Right atrium auricular region (tissue), 2 donors: ENCODE measurements at regions not wholly inside any gene's neighbourhood (a gene's known extent, or its start where the extent isn't known, plus 50 kb on each side); places are given as distances from the start of the nearest gene placed in this dataset.

Experiments
- DNase-seq: peaks from one replicate; pipeline ENCODE4 v3.0.0-alpha.2; 2019; ENCODE audit warnings: low spot score
- H3K27ac ChIP-seq, 2 donors: fragments of 200-600 bp; sonication (generic); 1 replicate in 1 of 2; 2 replicates in 1 of 2; pipeline ENCODE4 v1.5.1; 2016 to 2019
- H3K27me3 ChIP-seq, 2 donors: fragments of 200-600 bp; sonication (generic); one replicate each; pipeline versions ENCODE4 v1.5.1 to v1.6.0; 2017 to 2019
- H3K36me3 ChIP-seq: fragments of 200-600 bp; sonication (generic); one replicate; pipeline ENCODE4 v1.5.1; 2016
- H3K4me1 ChIP-seq, 2 donors: fragments of 200-600 bp; sonication (generic); one replicate each; pipeline versions ENCODE4 v1.5.1 to v1.6.0; 2017 to 2019
- H3K4me3 ChIP-seq, 2 donors: fragments of 200-600 bp; sonication (generic); 1 replicate in 1 of 2; 2 replicates in 1 of 2; pipeline ENCODE4 v1.5.1; 2017 to 2019; ENCODE audit warnings: mild to moderate bottlenecking in 1 of 2, moderate library complexity in 1 of 2
- H3K9me3 ChIP-seq, 2 donors: fragments of 200-600 bp; sonication (generic); one replicate each; pipeline ENCODE4 v1.5.1; 2019
- CTCF ChIP-seq, 2 donors: fragments of 200-600 bp; sonication (generic); IDR thresholded peaks; one replicate each; pipeline ENCODE4 v1.5.1; 2019; ENCODE audit warnings: antibody characterized with exemption in 2 of 2

GRCh38 chr19:28971049-28971448 lies 241.9 kb downstream of the UQCRFS1 start:
- Histone ChIP-seq H3K36me3 (no peaks in the 10 kb centered on the region), H3K27me3 (no peaks in the 10 kb centered on the region), H3K27ac (no peak overlapping the region), H3K4me3 (no peak overlapping the region), H3K4me1 (peaks cover 0 to 18% of the 10 kb centered on the region in 2 donors), H3K9me3 (no peaks in the 10 kb centered on the region)
- no peak for DNase-seq
- TF ChIP-seq CTCF (IDR thresholded peaks at IDR 0.05) = no peak

GRCh38 chr19:28968721-28969120 lies 244.2 kb downstream of the UQCRFS1 start:
- Histone ChIP-seq H3K36me3 (no peaks in the 10 kb centered on the region), H3K9me3 (no peaks in the 10 kb centered on the region), H3K4me1 (peaks cover 0 to 18% of the 10 kb centered on the region in 2 donors), H3K27ac (no peak overlapping the region), H3K27me3 (no peaks in the 10 kb centered on the region), H3K4me3 (no peak overlapping the region)
- no peak for DNase-seq
- TF ChIP-seq CTCF (IDR thresholded peaks at IDR 0.05) = no peak

GRCh38 chr19:28966737-28967399 lies 246.1 kb downstream of the UQCRFS1 start:
- Histone ChIP-seq H3K27me3 (no peaks in the 10 kb centered on the region), H3K4me3 (no peak overlapping the region), H3K36me3 (no peaks in the 10 kb centered on the region), H3K4me1 (peaks cover 0 to 14% of the 10 kb centered on the region in 2 donors), H3K27ac (peak overlapping the region; percentile 13 to 68), H3K9me3 (no peaks in the 10 kb centered on the region)
- no peak for TF ChIP-seq CTCF (IDR thresholded peaks at IDR 0.05)
- DNase-seq = no peak

GRCh38 chr19:28964500-28964899 lies 248.5 kb downstream of the UQCRFS1 start:
- DNase-seq = no peak
- H3K27me3 ChIP-seq = no peaks in the 10 kb centered on the region
- H3K9me3 ChIP-seq = no peaks in the 10 kb centered on the region
- no peak overlapping the region for H3K27ac ChIP-seq
- H3K4me3 ChIP-seq = no peak overlapping the region
- no peaks in the 10 kb centered on the region for H3K36me3 ChIP-seq
- TF ChIP-seq CTCF (IDR thresholded peaks at IDR 0.05) = no peak
- peaks cover 0 to 14% of the 10 kb centered on the region in 2 donors for H3K4me1 ChIP-seq

GRCh38 chr19:28963486-28964250 lies 249.3 kb downstream of the UQCRFS1 start:
- Histone ChIP-seq H3K4me3 (no peak overlapping the region), H3K27me3 (no peaks in the 10 kb centered on the region), H3K36me3 (no peaks in the 10 kb centered on the region), H3K4me1 (peaks cover 0 to 14% of the 10 kb centered on the region in 2 donors), H3K27ac (no peak overlapping the region), H3K9me3 (no peaks in the 10 kb centered on the region)
- TF ChIP-seq CTCF (IDR thresholded peaks at IDR 0.05) = no peak
- DNase-seq = no peak
